NCI-H748 treated with DMSO at 0.1 percent for 48 hours (cell line): ENCODE measurements at regions not wholly inside any gene's neighbourhood (a gene's known extent, or its start where the extent isn't known, plus 50 kb on each side); places are given as distances from the start of the nearest gene placed in this dataset.
A peak's percentile ranks its signal among the peaks of the same experiment; 100 is the strongest.

Source experiments
- DNase-seq: peaks from one replicate; lab custom pipeline; 2025; lab: John Stamatoyannopoulos, UW

GRCh38 chr10:78394047-78394446 lies 360.4 kb downstream of the RPS24 start:
- DNase-seq = no peak

GRCh38 chr10:78395162-78395561 lies 361.5 kb downstream of the RPS24 start:
- no peak for DNase-seq

GRCh38 chr10:78396754-78397153 lies 363.1 kb downstream of the RPS24 start:
- no peak for DNase-seq

GRCh38 chr10:78397786-78398185 lies 364.1 kb downstream of the RPS24 start:
- DNase-seq = no peak

- DNase-seq = no peak
Observed at GRCh38 chr10:78398382-78398781, 364.7 kb downstream of the RPS24 start.

- DNase-seq = no peak
Observed at GRCh38 chr10:78401624-78402367, 368.1 kb downstream of the RPS24 start.

- DNase-seq = no peak
Observed at GRCh38 chr10:78402591-78402990, 368.9 kb downstream of the RPS24 start.

- DNase-seq = no peak
Observed at GRCh38 chr10:78403781-78404180, 370.1 kb downstream of the RPS24 start.

- DNase-seq = no peak
Observed at GRCh38 chr10:78404296-78404695, 370.6 kb downstream of the RPS24 start.

GRCh38 chr10:78405231-78405630 lies 371.6 kb downstream of the RPS24 start:
- no peak for DNase-seq

- DNase-seq = no peak
Observed at GRCh38 chr10:78405736-78406135, 372.1 kb downstream of the RPS24 start.

GRCh38 chr10:78406648-78407008 lies 373.0 kb downstream of the RPS24 start:
- DNase-seq = no peak

GRCh38 chr10:78407009-78407711 lies 373.5 kb downstream of the RPS24 start:
- DNase-seq = peak; percentile 80

GRCh38 chr10:78407966-78408365 lies 374.3 kb downstream of the RPS24 start:
- no peak for DNase-seq

- DNase-seq = no peak
Observed at GRCh38 chr10:78408671-78409472, 375.2 kb downstream of the RPS24 start.

- no peak for DNase-seq
Observed at GRCh38 chr10:78410046-78410965, 376.6 kb downstream of the RPS24 start.

GRCh38 chr10:78411716-78412115 lies 378.1 kb downstream of the RPS24 start:
- no peak for DNase-seq

- no peak for DNase-seq
Observed at GRCh38 chr10:78412605-78413004, 378.9 kb downstream of the RPS24 start.

- DNase-seq = no peak
Observed at GRCh38 chr10:78413076-78414055, 379.7 kb downstream of the RPS24 start.

GRCh38 chr10:78414380-78414779 lies 380.7 kb downstream of the RPS24 start:
- DNase-seq = no peak

- DNase-seq = no peak
Observed at GRCh38 chr10:78415111-78415510, 381.4 kb downstream of the RPS24 start.
